ENCODE measurements at regions not wholly inside any gene's neighbourhood (a gene's known extent, or its start where the extent isn't known, plus 50 kb on each side); places are given as distances from the start of the nearest gene placed in this dataset.

- intact Hi-C loops (cut with micrococcal nuclease), result no loop called here
- no TSS peak for BruUV-seq (replicated peaks)
- no peaks in the 10 kb centered on the region for H3K9me1 ChIP-seq (ENCODE audit: control insufficient read depth, insufficient read depth, low read length)
- CTCF ChIA-PET (ENCODE audit: low intra/inter-chr PET ratio), result no interaction called here
- H3K4me1 ChIP-seq (replicated peaks in 1 of 2; ENCODE audit: control insufficient read depth in 2 of 2, insufficient read depth in 2 of 2, low read length in 2 of 2), result peaks cover 4 to 15% of the 10 kb centered on the region in 2 experiments; a peak in 4 of 5 replicates
- in situ Hi-C loops (cut with MboI), result no loop called here
- no peak overlapping the region for H3K4me3 ChIP-seq
- POLR2A ChIA-PET, result no interaction called here
- FAIRE-seq (no peak), DNase-seq (ENCODE audit: extremely low read depth in 1 of 4, low spot score in 3 of 4) (no peak), ATAC-seq (no peak)
- peaks cover 7% of the 10 kb centered on the region for H3K9me3 ChIP-seq (replicated peaks; ENCODE audit: control insufficient read depth, insufficient read depth, low read depth, low read length)
- no peak overlapping the region for H2AFZ ChIP-seq (ENCODE audit: low read depth, low read length)
- H3K27me3 ChIP-seq (ENCODE audit: control insufficient read depth in 2 of 2, insufficient read depth in 2 of 2, low read length in 2 of 2), result no peaks in the 10 kb centered on the region
- no peak overlapping the region for H3K4me2 ChIP-seq (ENCODE audit: insufficient read depth, low read length)
- no peak overlapping the region for H3K9ac ChIP-seq (ENCODE audit: insufficient read depth in 1 of 2, low read depth in 2 of 2, low read length in 2 of 2)
- no peaks in the 10 kb centered on the region for H3K79me2 ChIP-seq (ENCODE audit: control insufficient read depth, insufficient read depth, low read length)
- TF ChIP-seq ZNF717 (CRISPR knock-in tag; IDR thresholded peaks at IDR 0.05) (no peak), ZNF263 (CRISPR knock-in tag; IDR thresholded peaks at IDR 0.05; ENCODE audit: borderline replicate concordance) (no peak), RFX1 (IDR thresholded peaks at IDR 0.05) (no peak), TEAD2 (tag; IDR thresholded peaks at IDR 0.05) (no peak), COPS2 (conservative IDR thresholded peaks at IDR 0.05) (no peak), ZNF75A (CRISPR knock-in tag; IDR thresholded peaks at IDR 0.05) (no peak), CSDE1 (IDR thresholded peaks at IDR 0.05) (no peak), HDAC8 (tag; IDR thresholded peaks at IDR 0.05) (no peak), FOXJ2 (tag; IDR thresholded peaks at IDR 0.05) (no peak), SNRNP70 (optimal IDR thresholded peaks at IDR 0.05; ENCODE audit: low read depth, low read length) (no peak), ZNF561 (CRISPR knock-in tag; conservative IDR thresholded peaks at IDR 0.05) (no peak), MAZ (CRISPR knock-in tag; conservative IDR thresholded peaks at IDR 0.05 in 1 of 2, IDR thresholded peaks at IDR 0.05 in 1 of 2) (no peak), ZNF12 (CRISPR knock-in tag; IDR thresholded peaks at IDR 0.05) (no peak), ZBTB1 (CRISPR knock-in tag; IDR thresholded peaks at IDR 0.05; ENCODE audit: borderline replicate concordance, low read depth) (no peak), RBBP5 (IDR thresholded peaks at IDR 0.05; ENCODE audit: borderline replicate concordance, insufficient read depth, low read length, poor library complexity, severe bottlenecking) (no peak), EZH2 (IDR thresholded peaks at IDR 0.05; ENCODE audit: borderline replicate concordance, low read depth, low read length) (no peak), SFPQ (IDR thresholded peaks at IDR 0.05; ENCODE audit: low read depth, low read length) (no peak), HINFP (tag; conservative IDR thresholded peaks at IDR 0.05; ENCODE audit: low read depth) (no peak), MCM2 (IDR thresholded peaks at IDR 0.05; ENCODE audit: low read depth) (no peak)
- H3K27ac ChIP-seq (ENCODE audit: extremely low read depth, low read depth, low read length), result no peak overlapping the region
- H3K36me3 ChIP-seq (ENCODE audit: control insufficient read depth, insufficient read depth, low read length), result 0 out of 3 replicates have a peak, but pooled peaks cover 3% of the 10 kb centered on the region
- 67% methylated on average over 3 of the region's 3 CpGs for WGBS (ENCODE audit: insufficient coverage, low coverage, missing lambda C conversion rate)
- H4K20me1 ChIP-seq (replicated peaks; ENCODE audit: control insufficient read depth, insufficient read depth, low read length), result no peaks in the 10 kb centered on the region
These were observed 120.7 kb downstream of the NAA11 start for GRCh38 chr4:79205121-79205520.

Data from K562 (cell line).